Thyroid gland (tissue), 4 donors: ENCODE measurements at regions not wholly inside any gene's neighbourhood (a gene's known extent, or its start where the extent isn't known, plus 50 kb on each side); places are given as distances from the start of the nearest gene placed in this dataset.

Experiments
- DNase-seq, 2 donors: peaks; one replicate each; pipeline ENCODE4 v3.0.0-alpha.2; 2019
- H3K27ac ChIP-seq, 3 donors: fragments of 200-600 bp; sonication (generic); 1 replicate in 2 of 3; 2 replicates in 1 of 3; pipeline ENCODE4 v1.5.1; 2016 to 2019; ENCODE audit warnings: mild to moderate bottlenecking in 1 of 3, moderate library complexity in 1 of 3
- H3K27me3 ChIP-seq: fragments of 200-600 bp; sonication (generic); one replicate; pipeline ENCODE4 v1.5.1; 2019
- H3K36me3 ChIP-seq, 2 donors: fragments of 200-600 bp; sonication (generic); one replicate each; pipeline ENCODE4 v1.5.1; 2016 to 2019
- H3K4me1 ChIP-seq, 2 donors: fragments of 200-600 bp; sonication (generic); one replicate each; pipeline ENCODE4 v1.5.1; 2017 to 2019
- H3K4me3 ChIP-seq, 3 donors: fragments of 200-600 bp; sonication (generic); replicated peaks in 1 of 3; 1 replicate in 2 of 3; 2 replicates in 1 of 3; pipeline ENCODE4 v1.5.1; 2016; ENCODE audit warnings: mild to moderate bottlenecking in 1 of 3
- H3K9me3 ChIP-seq: fragments of 200-600 bp; sonication (generic); one replicate; pipeline ENCODE4 v1.5.1; 2017
- CTCF ChIP-seq, 6 experiments: fragments of 200-600 bp in 3 of 6; fragments of 450-650 bp in 3 of 6; sonication (generic) in 3 of 6; IDR thresholded peaks; one replicate each; pipeline ENCODE4 v1.5.1; 2016 to 2019; ENCODE audit warnings: antibody characterized with exemption in 6 of 6, mild to moderate bottlenecking in 2 of 6, inconsistent platforms in 1 of 6, moderate library complexity in 1 of 6
- POLR2A ChIP-seq, 2 donors: fragments of 450-650 bp; IDR thresholded peaks; one replicate each; pipeline ENCODE4 v1.6.1; 2017; ENCODE audit warnings: antibody characterized with exemption in 2 of 2, mild to moderate bottlenecking in 2 of 2, moderate library complexity in 1 of 2
- WGBS, 2 donors: methylation state at CpG; one replicate each; pipeline ENCODE4 v1.1.5; 2017; 5-methylcytosine and 5-hydroxymethylcytosine counted together
- intact Hi-C: fragments of 100-400 bp; cut with DNase I; formaldehyde crosslinking; loops from one replicate; pipeline ENCODE4 v1.15.1; 2023

- no peak overlapping the region for H3K27ac ChIP-seq
- no peak overlapping the region for H3K4me3 ChIP-seq
- no peaks in the 10 kb centered on the region for H3K4me1 ChIP-seq
- intact Hi-C loops = no loop called here
- no peaks in the 10 kb centered on the region for H3K27me3 ChIP-seq
- no peak for DNase-seq
- WGBS, 2 donors = 83 to 91% methylated on average over 4 of the region's 4 CpGs
- H3K9me3 ChIP-seq = no peaks in the 10 kb centered on the region
- H3K36me3 ChIP-seq = no peaks in the 10 kb centered on the region
- TF ChIP-seq POLR2A (IDR thresholded peaks at IDR 0.05) (no peak), CTCF (IDR thresholded peaks at IDR 0.05) (no peak)
Measured at GRCh38 chr9:73613092-73613701, 461.5 kb downstream of the ANXA1 start.

DNA sequence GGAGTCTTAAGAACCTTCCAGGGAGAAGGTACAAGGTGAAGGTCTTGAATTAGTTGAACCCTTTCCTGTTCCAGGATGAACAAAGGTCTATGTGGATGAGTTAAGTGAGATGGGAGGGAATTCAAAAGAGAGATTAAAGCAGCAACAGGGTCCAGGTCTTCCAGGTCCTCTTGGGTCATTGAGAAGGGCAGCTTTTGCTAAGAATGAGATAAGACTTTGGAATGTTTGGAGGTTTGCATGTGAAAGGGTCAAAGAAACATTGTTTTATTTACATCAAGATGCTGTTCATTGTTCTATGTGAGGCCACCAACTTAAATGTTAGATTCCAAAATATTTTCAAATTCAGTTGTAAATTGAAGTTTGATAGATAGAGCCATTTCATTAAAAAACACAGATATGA is 463.9 kb downstream of the ANXA1 start:
- Histone ChIP-seq H3K9me3 (no peaks in the 10 kb centered on the region), H3K4me1 (no peaks in the 10 kb centered on the region), H3K4me3 (no peak overlapping the region), H3K36me3 (no peaks in the 10 kb centered on the region), H3K27ac (no peak overlapping the region), H3K27me3 (no peaks in the 10 kb centered on the region)
- intact Hi-C loops = no loop called here
- no peak for DNase-seq
- TF ChIP-seq CTCF (IDR thresholded peaks at IDR 0.05) (no peak), POLR2A (IDR thresholded peaks at IDR 0.05) (no peak)

GRCh38 chr9:73617586-73617985 is 465.9 kb downstream of the ANXA1 start:
- DNase-seq = no peak
- intact Hi-C loops = no loop called here
- Histone ChIP-seq H3K9me3 (no peaks in the 10 kb centered on the region), H3K27ac (no peak overlapping the region), H3K4me3 (no peak overlapping the region), H3K27me3 (no peaks in the 10 kb centered on the region), H3K36me3 (no peaks in the 10 kb centered on the region), H3K4me1 (no peaks in the 10 kb centered on the region)
- TF ChIP-seq POLR2A (IDR thresholded peaks at IDR 0.05) = no peak
- no peak for TF ChIP-seq CTCF (IDR thresholded peaks at IDR 0.05)
- WGBS, 2 donors = 88 to 90% methylated on average over 4 of the region's 4 CpGs

DNA sequence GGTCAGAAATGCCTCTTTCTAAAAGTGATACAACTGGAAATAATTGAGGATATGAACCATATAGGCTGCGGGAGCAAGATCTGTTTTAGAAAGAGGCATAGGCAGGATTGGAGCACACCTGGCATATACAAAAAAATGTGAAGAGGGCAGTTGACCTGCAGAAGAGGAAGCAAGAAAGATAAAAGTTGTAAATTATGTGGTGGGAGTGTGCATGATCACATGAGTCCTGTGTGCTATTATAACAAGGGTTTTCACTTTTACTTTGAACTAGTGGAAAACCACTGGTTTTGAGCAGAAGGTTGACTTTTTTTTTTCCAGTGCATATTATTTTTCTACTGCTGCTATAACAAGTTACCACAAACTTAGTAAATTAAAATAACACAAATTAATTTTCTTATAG is 489.3 kb downstream of the ANXA1 start:
- TF ChIP-seq CTCF (IDR thresholded peaks at IDR 0.05) (no peak), POLR2A (IDR thresholded peaks at IDR 0.05) (no peak)
- WGBS, 2 donors = 91 to 97% methylated on average over 1 of the region's 1 CpG
- no peak for DNase-seq

GRCh38 chr9:73643379-73644013 is 491.8 kb downstream of the ANXA1 start:
- intact Hi-C loops = no loop called here
- H3K36me3 ChIP-seq = no peaks in the 10 kb centered on the region
- H3K27ac ChIP-seq = no peak overlapping the region
- no peaks in the 10 kb centered on the region for H3K9me3 ChIP-seq
- TF ChIP-seq POLR2A (IDR thresholded peaks at IDR 0.05) (no peak), CTCF (IDR thresholded peaks at IDR 0.05) (no peak)
- WGBS, 2 donors = 77 to 81% methylated on average over 7 of the region's 7 CpGs
- no peaks in the 10 kb centered on the region for H3K4me1 ChIP-seq
- no peaks in the 10 kb centered on the region for H3K27me3 ChIP-seq
- no peak for DNase-seq
- no peak overlapping the region for H3K4me3 ChIP-seq

More for the DNA sequence above, 489.3 kb downstream of the ANXA1 start:
- no peaks in the 10 kb centered on the region for H3K36me3 ChIP-seq
- no peak overlapping the region for H3K4me3 ChIP-seq
- H3K27ac ChIP-seq = no peak overlapping the region
- H3K9me3 ChIP-seq = no peaks in the 10 kb centered on the region
- no peaks in the 10 kb centered on the region for H3K4me1 ChIP-seq
- H3K27me3 ChIP-seq = no peaks in the 10 kb centered on the region
- intact Hi-C loops = no loop called here
